Pancreas (tissue), 10 donors: ENCODE measurements at regions not wholly inside any gene's neighbourhood (a gene's known extent, or its start where the extent isn't known, plus 50 kb on each side); places are given as distances from the start of the nearest gene placed in this dataset.

Experiments
- ATAC-seq, 4 donors: fragments of 200-7000 bp; cut with Tn5 transposase; one replicate each; pipeline versions ENCODE4 v1.8.0 to v1.9.1; 2020; ENCODE audit warnings: mild to moderate bottlenecking in 4 of 4, moderate library complexity in 4 of 4
- DNase-seq, 6 donors: peaks; one replicate each; pipeline ENCODE4 v3.0.0-alpha.2; 2020
- FAIRE-seq: peaks from 2 replicates; lab custom pipeline; 2012; peaks lifted over from hg19 to GRCh38; lab: Jason Lieb, UNC
- H3K27ac ChIP-seq, 4 donors: fragments of 200-600 bp; sonication (generic); 1 replicate in 3 of 4; 2 replicates in 1 of 4; pipeline versions ENCODE4 v1.5.0 to v1.8.0; 2020
- H3K27me3 ChIP-seq, 4 donors: fragments of 200-600 bp; one replicate each; pipeline ENCODE4 v1.8.0; 2021
- H3K36me3 ChIP-seq, 3 donors: fragments of 200-600 bp; sonication (generic) in 1 of 3; one replicate each; pipeline versions ENCODE4 v1.5.0 to v1.8.0; 2020 to 2021
- H3K4me1 ChIP-seq, 3 donors: fragments of 200-600 bp; one replicate each; pipeline ENCODE4 v1.8.0; 2021
- H3K4me3 ChIP-seq, 4 donors: fragments of 200-600 bp; sonication (generic) in 2 of 4; one replicate each; pipeline versions ENCODE4 v1.5.0 to v1.8.0; 2020 to 2021
- H3K9me3 ChIP-seq, 4 donors: fragments of 200-600 bp; one replicate each; pipeline ENCODE4 v1.8.0; 2021
- WGBS, 2 donors: extraction: QIAGEN DNeasy Blood & Tissue Kit; methylation state at CpG; one replicate each; pipeline ENCODE4 v1.1.7; 2013; 5-methylcytosine and 5-hydroxymethylcytosine counted together
- intact Hi-C, 3 donors: fragments of 100-400 bp; cut with DNase I; formaldehyde crosslinking; loops; one replicate each; pipeline versions ENCODE4 v1.11.1 to v1.14.2; 2022
- TF ChIP-seq, protein P1 (sequence below), 4 donors: fragments of 200-600 bp; sonication (generic) in 3 of 4; IDR thresholded peaks; one replicate each; pipeline versions ENCODE4 v1.5.0 to v1.8.0; 2021; ENCODE audit warnings: antibody characterized with exemption in 4 of 4
- donor health status: healthy with polysubstance abuse.
- donor health status: DM: no; HTN: no; CAD: no; lungs with moderate emphysema.
- donor health status: DM: no; HTN: no; CAD: no.
- donor health status: control.
- donor health status: control.
- donor health status: Bipolar disorder and iron deficiency.
- donor health status: DM: yes; HTN: yes; CAD: no.
- donor health status: DM: no; HTN: no; CAD: no.
- donor health status: DM: no; HTN: no; CAD: no.
- donor health status: DM: yes; HTN: yes; CAD: no.

DNA sequence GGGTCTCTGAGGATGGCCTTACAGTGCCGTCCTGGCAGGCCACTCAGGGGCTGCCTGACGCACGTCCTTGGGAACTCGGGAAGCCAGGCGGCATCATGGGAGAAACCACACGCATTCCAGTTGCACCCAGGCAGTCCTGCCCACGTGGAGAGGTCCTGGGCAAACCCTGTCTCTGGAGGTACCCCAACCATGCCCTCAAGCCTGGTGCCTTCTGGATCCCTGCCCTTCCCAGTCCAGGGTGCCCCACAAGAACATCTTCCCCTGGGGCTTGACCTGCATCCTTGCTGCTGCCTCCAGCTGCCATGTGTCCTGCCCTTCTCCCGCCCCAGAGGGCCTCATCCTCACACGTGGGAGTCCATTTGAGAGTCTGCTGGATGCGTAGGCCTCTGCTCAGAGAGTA, 200.3 kb upstream of the PPP2R2D start:
- Histone ChIP-seq H3K4me1 (no peaks in the 10 kb centered on the region), H3K4me3 (no peak overlapping the region), H3K27me3 (peaks cover 0 to 4% (median 0%) of the 10 kb centered on the region in 4 donors), H3K9me3 (no peaks in the 10 kb centered on the region), H3K27ac (no peak overlapping the region), H3K36me3 (no peaks in the 10 kb centered on the region)
- FAIRE-seq (no peak), ATAC-seq (no peak), DNase-seq (peak in 1 of 6 donors; percentile 31)
- TF ChIP-seq, protein P1, sequence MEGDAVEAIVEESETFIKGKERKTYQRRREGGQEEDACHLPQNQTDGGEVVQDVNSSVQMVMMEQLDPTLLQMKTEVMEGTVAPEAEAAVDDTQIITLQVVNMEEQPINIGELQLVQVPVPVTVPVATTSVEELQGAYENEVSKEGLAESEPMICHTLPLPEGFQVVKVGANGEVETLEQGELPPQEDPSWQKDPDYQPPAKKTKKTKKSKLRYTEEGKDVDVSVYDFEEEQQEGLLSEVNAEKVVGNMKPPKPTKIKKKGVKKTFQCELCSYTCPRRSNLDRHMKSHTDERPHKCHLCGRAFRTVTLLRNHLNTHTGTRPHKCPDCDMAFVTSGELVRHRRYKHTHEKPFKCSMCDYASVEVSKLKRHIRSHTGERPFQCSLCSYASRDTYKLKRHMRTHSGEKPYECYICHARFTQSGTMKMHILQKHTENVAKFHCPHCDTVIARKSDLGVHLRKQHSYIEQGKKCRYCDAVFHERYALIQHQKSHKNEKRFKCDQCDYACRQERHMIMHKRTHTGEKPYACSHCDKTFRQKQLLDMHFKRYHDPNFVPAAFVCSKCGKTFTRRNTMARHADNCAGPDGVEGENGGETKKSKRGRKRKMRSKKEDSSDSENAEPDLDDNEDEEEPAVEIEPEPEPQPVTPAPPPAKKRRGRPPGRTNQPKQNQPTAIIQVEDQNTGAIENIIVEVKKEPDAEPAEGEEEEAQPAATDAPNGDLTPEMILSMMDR (IDR thresholded peaks at IDR 0.05), result no peak
- intact Hi-C loops, result no loop called here
- WGBS, 2 donors, result 57 to 71% methylated on average over 10 of the region's 10 CpGs

DNA sequence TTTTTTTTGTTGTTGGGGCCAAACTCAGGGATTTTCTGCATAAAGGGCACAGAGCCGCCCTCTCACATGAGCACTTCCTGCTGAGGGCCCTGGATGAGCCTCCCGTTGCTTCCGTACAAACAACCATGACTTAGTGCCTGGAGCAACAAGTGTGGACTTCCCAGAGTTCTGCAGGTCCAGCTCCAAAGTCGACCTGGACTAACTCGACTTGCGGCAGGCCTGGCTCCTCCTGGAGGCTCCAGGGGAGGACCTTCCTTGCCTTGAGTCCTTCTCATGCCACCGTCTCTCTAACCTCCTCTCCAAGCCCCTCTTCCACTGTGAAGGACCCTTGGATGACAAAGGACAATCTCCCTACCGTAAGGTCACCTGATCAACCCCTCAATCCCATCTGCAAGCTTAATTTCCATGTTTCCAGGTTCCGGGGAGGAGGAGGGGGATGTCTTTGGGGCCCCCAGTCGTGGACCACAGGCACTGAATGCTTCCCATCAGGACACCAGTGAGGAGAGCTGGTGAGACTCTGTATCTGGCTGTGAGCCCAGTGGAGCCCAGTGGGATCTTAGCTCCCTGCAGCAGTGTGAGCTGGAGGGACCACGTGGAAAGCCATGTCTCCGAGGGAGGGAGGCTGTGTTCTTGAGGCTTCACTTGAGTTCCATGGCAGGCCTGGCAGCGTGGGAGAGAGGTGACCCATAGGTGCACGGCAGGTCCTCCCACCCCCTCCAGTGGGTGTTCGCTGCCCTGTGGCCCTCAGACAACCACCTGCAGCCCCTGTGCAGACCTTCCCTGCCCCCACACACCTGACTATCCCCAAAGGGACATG, 199.5 kb upstream of the PPP2R2D start:
- WGBS, 2 donors, result 60 to 79% methylated on average over 15 of the region's 15 CpGs
- peak in 2 of 6 donors; percentile 28 to 44 for DNase-seq
- no peak for FAIRE-seq

GRCh38 chr10:131702531-131703356, 198.1 kb upstream of the PPP2R2D start:
- intact Hi-C loops, result no loop called here
- no peaks in the 10 kb centered on the region for H3K9me3 ChIP-seq
- H3K36me3 ChIP-seq, result no peaks in the 10 kb centered on the region
- no peak overlapping the region for H3K27ac ChIP-seq
- no peak for ATAC-seq
- H3K27me3 ChIP-seq, result no peaks in the 10 kb centered on the region
- H3K4me1 ChIP-seq, result no peaks in the 10 kb centered on the region
- 60 to 64% methylated on average over 21 to 23 of the region's 23 CpGs for WGBS, 2 donors
- no peak overlapping the region for H3K4me3 ChIP-seq
- peak in 1 of 6 donors; percentile 35 for DNase-seq
- FAIRE-seq, result no peak
- TF ChIP-seq, protein P1 (IDR thresholded peaks at IDR 0.05), result no peak

More for the DNA sequence above, 199.5 kb upstream of the PPP2R2D start:
- ATAC-seq, result no peak
- H3K9me3 ChIP-seq, result no peaks in the 10 kb centered on the region
- no peak overlapping the region for H3K27ac ChIP-seq
- peaks cover 0 to 4% (median 0%) of the 10 kb centered on the region in 4 donors for H3K27me3 ChIP-seq
- H3K4me1 ChIP-seq, result no peaks in the 10 kb centered on the region
- H3K36me3 ChIP-seq, result no peaks in the 10 kb centered on the region
- intact Hi-C loops, result no loop called here
- H3K4me3 ChIP-seq, result no peak overlapping the region
- TF ChIP-seq, protein P1 (IDR thresholded peaks at IDR 0.05), result no peak

DNA sequence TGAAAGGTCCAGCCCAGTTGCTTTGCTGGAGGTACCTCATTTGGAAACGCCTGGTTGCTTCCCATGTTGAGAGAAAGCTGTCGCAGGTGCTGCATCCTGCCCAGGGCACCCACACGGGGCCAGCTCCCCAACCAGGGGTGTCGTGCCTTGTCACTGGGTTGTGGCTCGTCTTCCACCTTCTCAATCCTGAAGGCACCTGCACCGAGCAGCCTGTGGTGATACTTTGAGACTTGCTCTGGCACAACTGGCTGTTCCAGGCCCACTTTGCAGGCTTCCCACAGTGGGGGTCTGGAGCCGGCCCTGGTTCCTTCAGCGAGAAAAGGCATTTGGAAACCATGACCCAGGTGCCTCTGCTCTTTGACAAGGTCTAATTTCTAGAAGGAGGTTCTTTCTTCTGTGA, 197.3 kb upstream of the PPP2R2D start:
- intact Hi-C loops, result no loop called here
- ATAC-seq (no peak), DNase-seq (no peak), FAIRE-seq (no peak)
- Histone ChIP-seq H3K36me3 (no peaks in the 10 kb centered on the region), H3K4me3 (no peak overlapping the region), H3K27ac (no peak overlapping the region), H3K9me3 (no peaks in the 10 kb centered on the region), H3K4me1 (no peaks in the 10 kb centered on the region), H3K27me3 (no peaks in the 10 kb centered on the region)
- 57 to 74% methylated on average over 8 of the region's 8 CpGs for WGBS, 2 donors
- TF ChIP-seq, protein P1 (IDR thresholded peaks at IDR 0.05), result no peak
